ENCODE measurements at regions not wholly inside any gene's neighbourhood (a gene's known extent, or its start where the extent isn't known, plus 50 kb on each side); places are given as distances from the start of the nearest gene placed in this dataset.

GRCh38 chr9:24297931-24298330, 247.8 kb downstream of the IZUMO3 start:
- DNase-seq (ENCODE audit: low read depth, low spot score): no peak
- in situ Hi-C loops (cut with HindIII; ENCODE audit: low sequenced_read_pairs): no loop called here
- H3K4me3 ChIP-seq (ENCODE audit: low read depth, low read length): no peak overlapping the region
- TF ChIP-seq CTCF (IDR thresholded peaks at IDR 0.05; ENCODE audit: low read depth, low read length): no peak

GRCh38 chr9:24296124-24296523, 249.6 kb downstream of the IZUMO3 start:
- in situ Hi-C loops (cut with HindIII; ENCODE audit: low sequenced_read_pairs): no loop called here
- DNase-seq (ENCODE audit: low read depth, low spot score): no peak
- no peak for TF ChIP-seq CTCF (IDR thresholded peaks at IDR 0.05; ENCODE audit: low read depth, low read length)
- no peak overlapping the region for H3K4me3 ChIP-seq (ENCODE audit: low read depth, low read length)

GRCh38 chr9:24293386-24293785, 252.3 kb downstream of the IZUMO3 start:
- TF ChIP-seq CTCF (IDR thresholded peaks at IDR 0.05; ENCODE audit: low read depth, low read length): no peak
- in situ Hi-C loops (cut with HindIII; ENCODE audit: low sequenced_read_pairs): no loop called here
- H3K4me3 ChIP-seq (ENCODE audit: low read depth, low read length): no peak overlapping the region
- no peak for DNase-seq (ENCODE audit: low read depth, low spot score)

GRCh38 chr9:24286761-24287160, 258.9 kb downstream of the IZUMO3 start:
- no peak for TF ChIP-seq CTCF (IDR thresholded peaks at IDR 0.05; ENCODE audit: low read depth, low read length)
- DNase-seq (ENCODE audit: low read depth, low spot score): no peak
- no peak overlapping the region for H3K4me3 ChIP-seq (ENCODE audit: low read depth, low read length)
- in situ Hi-C loops (cut with HindIII; ENCODE audit: low sequenced_read_pairs): no loop called here

GRCh38 chr9:24258626-24259025, 287.1 kb downstream of the IZUMO3 start:
- in situ Hi-C loops (cut with HindIII; ENCODE audit: low sequenced_read_pairs): no loop called here
- no peak overlapping the region for H3K4me3 ChIP-seq (ENCODE audit: low read depth, low read length)
- DNase-seq (ENCODE audit: low read depth, low spot score): no peak
- no peak for TF ChIP-seq CTCF (IDR thresholded peaks at IDR 0.05; ENCODE audit: low read depth, low read length)

GRCh38 chr9:24257726-24258125, 288.0 kb downstream of the IZUMO3 start:
- H3K4me3 ChIP-seq (ENCODE audit: low read depth, low read length): no peak overlapping the region
- TF ChIP-seq CTCF (IDR thresholded peaks at IDR 0.05; ENCODE audit: low read depth, low read length): no peak
- in situ Hi-C loops (cut with HindIII; ENCODE audit: low sequenced_read_pairs): no loop called here
- DNase-seq (ENCODE audit: low read depth, low spot score): peak; percentile 77

GRCh38 chr9:24245988-24246387, 299.7 kb downstream of the IZUMO3 start:
- DNase-seq (ENCODE audit: low read depth, low spot score): peak; percentile 52
- H3K4me3 ChIP-seq (ENCODE audit: low read depth, low read length): no peak overlapping the region
- in situ Hi-C loops (cut with HindIII; ENCODE audit: low sequenced_read_pairs): no loop called here
- peak; percentile 39 for TF ChIP-seq CTCF (IDR thresholded peaks at IDR 0.05; ENCODE audit: low read depth, low read length)
